GM21515 (cell line): ENCODE measurements at regions not wholly inside any gene's neighbourhood (a gene's known extent, or its start where the extent isn't known, plus 50 kb on each side); places are given as distances from the start of the nearest gene placed in this dataset.

ENCODE experiments used
- ATAC-seq: cut with Tn5 transposase; IDR thresholded peaks from one replicate; pipeline ENCODE4 v1.9.1; 2021; ENCODE audit not compliant: unreplicated experiment

DNA sequence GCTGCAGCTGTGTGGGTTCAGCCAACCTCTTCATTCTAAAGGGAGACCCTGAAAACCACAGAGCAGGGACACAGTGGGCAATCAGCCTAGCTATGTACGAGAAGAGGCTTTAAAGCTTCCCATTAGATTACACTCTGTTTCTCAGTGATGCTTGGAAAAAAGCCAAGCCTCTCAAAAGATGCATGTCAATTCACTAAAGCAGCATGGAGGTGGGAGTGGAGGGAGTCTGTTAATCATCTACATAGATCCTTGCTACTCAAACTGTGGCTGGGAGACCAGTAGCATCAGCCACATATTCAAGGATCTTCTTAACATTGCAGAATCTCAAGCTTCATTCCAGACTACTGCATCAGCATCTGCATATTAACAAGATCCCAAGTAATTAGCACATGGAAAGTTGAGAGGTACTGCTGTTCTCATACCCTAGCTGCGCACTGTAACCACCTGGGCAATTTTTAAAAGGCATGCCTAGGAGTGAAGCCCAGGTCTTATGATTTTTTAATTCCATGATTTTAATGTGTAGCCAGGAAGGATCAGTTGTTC lies 305.9 kb downstream of the PMP22 start:
- no peak for ATAC-seq

DNA sequence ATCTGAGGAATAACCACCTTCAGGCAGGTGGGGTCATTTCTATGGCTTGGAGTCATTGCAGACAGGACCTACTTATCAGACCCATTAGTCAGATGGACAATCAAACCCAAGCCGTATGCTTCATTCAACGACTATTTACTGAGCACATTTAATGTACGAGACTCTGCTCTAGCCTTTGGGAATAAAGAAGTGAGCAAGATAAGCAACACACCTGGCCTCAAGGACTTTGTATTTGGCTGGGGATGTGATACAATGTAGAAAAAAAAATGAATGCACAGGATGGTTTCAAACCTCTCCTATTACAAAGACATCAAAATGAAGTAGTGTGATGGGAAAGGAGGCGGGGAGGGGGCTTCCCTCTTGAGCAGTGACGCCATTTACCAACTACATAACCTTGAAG lies 311.7 kb downstream of the PMP22 start:
- no peak for ATAC-seq

DNA sequence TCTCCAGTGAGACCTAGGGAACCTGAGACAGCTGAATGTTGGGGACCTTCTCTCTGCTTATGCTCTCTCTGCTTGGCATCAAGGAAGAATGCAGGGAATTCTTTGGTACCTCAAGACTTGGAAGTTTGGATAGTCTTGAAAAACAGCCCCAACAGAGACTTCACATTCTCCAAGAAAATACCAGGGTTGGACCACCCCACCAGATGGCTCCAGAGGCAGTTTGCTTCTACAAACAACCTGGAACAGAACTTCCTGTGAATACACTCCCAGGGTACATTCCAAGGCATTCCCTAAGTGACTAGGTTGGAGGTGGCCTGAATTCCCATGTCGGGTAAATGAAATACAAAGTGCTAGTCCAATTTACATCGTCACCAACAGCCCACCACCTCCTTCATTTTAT lies 314.4 kb downstream of the PMP22 start:
- ATAC-seq = no peak

DNA sequence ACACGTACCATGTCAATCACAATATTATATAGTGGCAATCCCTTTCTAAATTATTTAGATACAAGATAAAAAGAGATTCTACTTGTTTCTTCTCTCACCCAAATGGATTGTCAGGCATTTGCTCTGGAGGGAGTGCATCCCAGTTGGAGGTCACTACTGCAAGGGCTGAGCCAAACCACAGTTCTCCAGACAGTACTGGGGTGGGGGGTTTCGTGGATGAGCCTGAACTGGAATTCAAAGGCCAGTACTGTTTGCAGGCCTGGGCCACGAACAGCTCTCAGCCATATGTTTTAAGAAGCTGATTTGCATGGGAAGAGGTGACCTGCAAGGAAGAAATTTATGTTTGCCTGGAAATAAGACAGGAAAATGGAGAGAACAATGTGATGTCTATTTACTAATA lies 314.9 kb downstream of the PMP22 start:
- no peak for ATAC-seq

DNA sequence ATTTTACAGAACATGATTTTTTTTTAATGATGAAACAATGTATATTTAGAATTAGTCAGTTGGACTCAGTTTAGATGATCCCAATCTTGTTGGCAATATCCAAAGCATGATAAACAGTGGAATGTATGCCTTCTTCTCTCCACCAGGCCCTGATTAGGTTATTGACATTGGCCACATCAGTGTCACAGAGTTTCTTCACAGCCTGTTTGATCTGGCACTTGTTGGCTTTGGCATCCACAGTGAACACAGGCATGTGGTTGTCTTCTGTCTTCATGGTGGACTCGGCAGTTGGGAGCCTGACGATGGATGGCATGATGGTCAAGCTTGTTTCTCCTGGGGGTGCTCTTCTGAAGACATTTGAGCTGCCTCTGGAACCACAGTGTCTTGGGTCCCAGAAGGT lies 317.5 kb downstream of the PMP22 start:
- ATAC-seq = no peak

DNA sequence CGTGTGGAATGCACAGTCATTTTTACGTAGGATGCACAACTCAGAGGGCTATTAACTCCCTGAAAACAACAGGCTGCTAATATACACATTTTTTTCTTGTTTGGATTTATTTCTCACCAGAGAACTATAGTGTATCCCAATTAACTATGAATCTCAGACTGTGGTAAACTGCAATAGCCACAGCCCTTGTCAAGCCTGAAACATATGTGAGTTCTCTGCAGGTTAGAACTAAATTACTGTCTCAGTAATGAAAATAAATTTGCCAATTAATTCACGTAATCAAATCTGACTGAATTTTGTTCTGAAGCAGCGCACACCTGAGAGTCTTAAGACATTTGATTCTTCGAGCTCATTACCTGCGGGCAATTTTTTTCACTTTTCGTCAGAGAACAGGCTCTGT lies 318.6 kb downstream of the PMP22 start:
- no peak for ATAC-seq

DNA sequence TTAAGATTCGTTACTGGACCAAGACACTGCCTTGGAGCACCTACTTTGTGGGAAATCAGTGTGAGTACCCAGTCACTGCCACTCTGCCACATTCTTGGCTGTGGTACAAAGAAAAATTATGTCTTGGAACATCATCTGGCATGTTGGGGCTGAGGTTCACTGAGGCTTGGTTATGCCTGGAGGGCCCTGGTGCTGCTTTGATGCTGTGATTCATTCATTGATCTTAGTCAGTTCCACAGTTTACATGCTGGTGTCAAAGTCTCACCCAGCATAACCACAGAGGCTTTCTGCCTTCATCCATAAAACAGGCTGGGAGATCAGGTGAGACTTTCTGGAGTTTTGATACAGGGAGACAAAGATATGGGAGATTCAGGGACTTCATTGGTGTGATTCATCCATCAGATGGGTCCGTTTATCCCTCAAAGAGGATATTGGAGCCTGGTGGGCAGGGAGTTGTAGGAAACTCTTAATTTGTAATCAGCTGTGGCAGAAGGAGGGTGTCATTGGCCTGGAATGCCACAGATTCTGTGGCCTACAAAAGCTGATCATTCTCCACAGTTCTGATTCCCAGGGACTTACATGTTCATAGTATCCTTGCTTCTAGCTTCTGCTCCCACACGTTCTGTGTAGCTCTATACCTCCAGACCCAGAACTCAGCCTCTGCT lies 322.5 kb downstream of the PMP22 start:
- ATAC-seq = no peak

DNA sequence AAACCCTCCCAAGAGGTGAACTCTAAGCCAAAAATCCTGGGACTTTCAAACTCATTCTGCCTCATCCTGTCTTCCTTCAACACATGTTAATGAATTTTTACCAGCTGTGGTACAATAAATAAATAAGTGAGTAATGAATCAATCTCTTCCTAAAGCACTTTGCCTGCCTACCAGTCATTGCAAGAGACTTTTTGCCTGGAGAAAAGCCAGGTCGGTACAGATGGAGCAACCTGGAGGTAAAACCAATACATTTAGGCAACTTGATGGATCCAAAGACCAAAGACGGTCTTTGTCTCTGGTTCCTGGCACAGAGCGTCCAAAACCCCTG lies 324.2 kb downstream of the PMP22 start:
- ATAC-seq = no peak

DNA sequence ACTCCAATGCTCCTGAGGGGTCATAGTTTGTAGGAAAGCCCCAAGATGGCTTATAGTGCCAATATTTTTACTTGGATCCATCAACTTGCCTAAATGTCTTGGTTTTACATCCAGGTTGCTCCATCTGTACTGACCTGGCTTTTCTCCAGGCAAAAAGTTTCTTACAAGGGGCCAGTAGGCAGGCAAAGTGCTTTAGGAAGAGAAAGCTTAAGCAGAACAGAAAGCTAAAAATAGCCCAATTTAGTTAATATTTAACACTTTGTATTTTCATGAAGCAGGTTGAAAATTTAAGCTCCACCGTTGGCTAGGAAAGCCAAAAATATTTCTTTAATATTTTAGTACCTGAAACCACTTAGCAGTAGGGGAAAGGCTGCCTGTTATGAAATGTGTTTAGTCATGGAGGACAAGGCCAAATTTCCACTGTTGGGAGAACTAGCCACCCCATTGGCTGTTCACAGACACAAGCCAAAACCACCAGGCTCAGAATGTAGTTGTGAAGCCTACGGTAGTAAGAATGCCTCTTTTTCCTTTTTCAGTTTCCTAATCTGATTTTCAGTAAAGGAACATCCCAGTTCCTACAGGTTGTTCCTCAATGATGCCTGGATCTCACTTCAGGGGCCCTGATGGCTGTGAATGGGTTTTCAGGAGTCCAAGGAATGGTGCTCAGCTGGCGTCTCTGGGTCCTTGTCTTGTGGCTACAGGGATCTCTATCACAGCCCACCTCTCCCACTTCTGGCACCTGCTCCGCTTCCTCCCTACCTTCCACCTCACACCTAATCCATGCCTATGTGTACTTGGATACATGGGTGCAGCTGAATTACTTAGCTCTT lies 324.8 kb downstream of the PMP22 start:
- ATAC-seq = no peak

DNA sequence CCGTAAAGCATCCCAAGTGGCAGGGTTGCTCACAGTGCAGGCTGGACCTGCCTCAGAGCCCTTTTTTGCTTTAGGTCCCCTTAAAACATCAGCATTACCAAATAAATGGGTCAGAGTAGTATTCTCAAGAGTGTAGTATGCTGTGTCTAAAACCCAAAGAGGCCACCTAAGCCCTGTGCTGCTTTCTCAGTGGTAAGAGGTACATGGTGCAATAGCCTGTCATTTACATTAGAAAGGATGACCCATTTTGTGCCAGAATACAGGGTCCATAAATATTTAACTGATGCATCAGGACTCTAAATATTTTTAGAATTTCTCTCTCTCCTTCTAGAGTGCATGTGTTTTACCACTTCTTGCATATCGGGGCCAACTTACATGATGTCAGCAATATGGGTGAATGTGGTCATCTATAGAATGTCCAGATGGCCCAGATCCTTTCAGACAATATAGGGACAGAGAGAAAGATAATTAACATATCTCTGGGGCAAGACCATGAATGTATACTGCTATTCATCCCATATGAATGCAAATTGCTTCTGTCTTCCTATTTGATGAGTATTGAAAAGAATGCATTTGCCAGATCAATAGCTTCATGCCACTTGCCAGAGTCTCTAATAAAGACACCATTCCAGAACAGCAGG lies 329.2 kb downstream of the PMP22 start:
- ATAC-seq = no peak

DNA sequence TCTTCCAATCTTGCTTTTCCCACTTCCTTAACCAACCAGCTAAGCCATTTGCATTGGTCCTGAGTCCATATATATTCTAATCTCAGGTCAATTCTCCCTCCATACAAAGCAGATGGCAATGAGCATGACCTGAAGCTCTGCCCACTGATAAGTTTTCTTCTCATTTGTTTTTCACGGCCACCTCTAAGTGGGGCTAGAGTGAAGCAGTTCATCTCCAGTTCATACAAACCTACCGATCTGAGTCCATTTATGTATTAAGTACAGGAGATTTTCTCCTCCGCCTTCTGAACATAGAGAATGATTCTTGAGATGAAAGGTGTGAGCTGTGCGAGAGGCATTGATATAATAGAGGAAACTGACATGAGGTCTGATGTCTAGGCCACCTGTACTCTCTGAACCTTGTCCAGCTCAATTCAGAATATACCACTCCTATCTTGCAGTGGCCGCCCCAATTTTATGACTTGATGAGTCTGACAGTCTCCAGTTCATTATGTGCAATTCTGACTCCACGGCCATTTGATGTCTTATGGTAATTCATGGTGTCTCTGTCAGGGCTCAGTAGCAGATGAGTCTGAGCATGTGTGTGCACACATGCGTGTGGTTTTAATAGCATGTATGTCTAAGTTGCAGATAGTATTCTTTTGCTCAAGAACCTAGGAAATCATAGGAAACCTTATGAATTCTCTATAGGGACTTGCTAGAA lies 329.8 kb downstream of the PMP22 start:
- ATAC-seq = no peak

DNA sequence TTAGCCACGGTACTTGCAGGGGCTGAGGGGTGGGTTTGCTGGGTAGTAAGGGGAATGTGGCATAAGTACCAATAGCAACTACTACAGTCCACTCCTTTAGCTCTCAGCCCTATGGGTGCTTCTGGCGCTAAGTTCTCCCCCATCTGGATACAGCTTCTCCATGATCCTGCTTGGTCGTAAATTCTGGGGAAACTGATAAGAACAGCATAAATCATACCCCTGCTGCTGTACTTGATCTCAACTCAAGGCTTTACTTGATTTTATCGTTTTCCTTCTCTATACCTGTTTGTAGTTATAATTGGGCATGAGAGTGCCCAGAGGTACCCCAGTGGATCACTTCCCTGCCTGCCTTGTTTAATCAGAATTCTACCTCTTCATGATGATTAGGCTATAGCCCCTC lies 331.4 kb downstream of the PMP22 start:
- no peak for ATAC-seq

DNA sequence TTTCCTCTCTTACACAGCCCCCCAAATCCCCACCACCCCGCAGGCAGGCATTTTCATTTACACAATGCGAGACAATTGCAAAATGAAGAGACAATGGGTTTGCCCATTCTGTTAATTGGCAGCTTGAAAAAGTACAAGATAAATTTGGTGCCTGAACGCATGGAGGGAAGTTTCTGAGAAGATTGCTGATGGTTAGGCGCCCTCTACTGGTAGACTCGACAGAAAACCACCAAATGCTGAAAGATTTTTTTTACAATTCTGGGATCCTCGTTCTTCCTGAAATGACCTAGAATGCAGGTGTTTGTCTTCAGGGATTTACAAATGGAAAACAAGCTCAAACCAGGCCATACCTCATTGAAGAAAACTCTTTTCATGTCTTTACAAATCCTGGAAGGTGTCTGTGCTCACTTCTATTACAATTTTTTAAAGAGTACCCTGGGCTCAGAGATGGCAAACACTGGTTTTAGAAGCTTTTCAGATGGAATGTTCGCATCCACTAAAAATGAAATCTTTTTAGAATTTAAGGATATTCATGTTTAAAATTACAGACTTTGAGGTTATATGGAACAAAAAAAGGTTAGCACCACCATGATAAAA lies 338.5 kb downstream of the PMP22 start:
- no peak for ATAC-seq

DNA sequence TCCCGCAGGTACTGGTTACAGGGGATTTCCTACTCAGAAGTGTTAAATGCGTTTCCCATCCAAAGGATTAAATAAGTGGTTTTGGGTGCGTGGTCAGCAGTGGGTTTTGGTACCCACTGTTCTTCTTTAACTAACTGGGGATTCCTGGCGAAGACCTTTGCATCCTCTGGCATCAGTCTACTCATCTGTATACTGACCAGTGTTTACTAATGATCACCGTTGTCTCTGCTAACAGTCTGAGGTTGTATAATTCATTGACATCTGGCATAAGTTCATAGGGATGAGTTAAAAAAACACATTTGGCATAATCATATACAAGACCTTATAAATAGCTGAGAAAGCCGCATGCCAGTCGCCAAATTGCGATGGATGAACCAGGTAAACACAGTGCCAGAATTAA lies 339.1 kb downstream of the PMP22 start:
- no peak for ATAC-seq

DNA sequence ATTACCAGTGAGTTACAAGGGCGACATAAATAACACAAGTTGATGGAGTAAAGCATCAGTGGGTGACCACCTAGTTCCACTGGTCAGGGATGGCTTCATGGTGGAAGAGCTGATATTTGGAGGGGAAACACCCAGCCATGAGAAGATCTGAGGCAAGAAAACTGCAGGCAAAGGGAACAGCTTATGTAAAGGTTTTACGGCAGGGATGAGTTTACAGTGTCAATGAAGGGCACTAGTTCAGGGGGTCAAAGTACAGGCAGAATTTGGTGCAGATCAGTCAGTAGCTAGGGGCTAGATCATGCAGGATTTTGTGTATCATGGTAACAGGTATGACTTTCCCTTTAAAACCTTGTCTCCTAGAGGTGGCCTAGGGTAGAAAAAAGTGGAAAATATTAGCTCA lies 339.6 kb downstream of the PMP22 start:
- ATAC-seq = no peak

DNA sequence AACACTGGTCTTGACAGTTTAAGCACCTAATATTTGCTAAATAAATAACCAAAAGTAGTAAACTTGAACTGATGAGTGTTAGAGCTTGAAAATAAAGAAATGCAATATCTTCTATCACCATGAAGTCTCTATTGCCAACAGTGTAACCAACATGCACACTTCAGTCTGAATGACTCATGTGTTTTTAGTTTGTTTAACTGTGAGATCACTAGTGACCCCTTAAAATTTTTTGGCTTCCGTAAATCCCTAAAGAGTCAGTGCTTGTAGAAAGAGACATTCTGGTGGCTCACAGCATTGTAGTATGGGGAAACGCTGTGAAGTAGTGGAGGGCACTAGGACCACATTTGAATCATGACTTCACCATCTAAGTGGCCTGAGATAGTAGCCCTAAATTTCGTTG lies 341.1 kb downstream of the PMP22 start:
- no peak for ATAC-seq

DNA sequence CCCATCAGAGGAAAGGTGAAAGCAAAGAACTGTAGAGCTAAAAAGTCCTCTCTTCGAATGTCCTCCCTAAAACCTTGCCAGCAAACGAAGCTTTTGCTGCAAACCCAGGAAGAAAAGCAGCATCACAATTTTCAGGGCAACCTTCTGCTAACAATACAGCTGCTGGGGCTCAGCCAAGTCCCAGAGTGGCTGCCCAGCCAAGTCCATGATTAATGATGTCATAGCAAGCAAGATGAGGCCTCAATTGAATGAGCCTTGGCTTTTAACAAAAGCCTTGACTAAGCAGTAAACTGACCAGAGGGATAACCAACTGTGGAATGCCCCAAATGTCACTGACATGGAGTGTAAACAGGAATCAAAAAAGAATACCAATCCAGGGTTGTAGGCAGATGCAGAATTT lies 342.7 kb downstream of the PMP22 start:
- no peak for ATAC-seq

DNA sequence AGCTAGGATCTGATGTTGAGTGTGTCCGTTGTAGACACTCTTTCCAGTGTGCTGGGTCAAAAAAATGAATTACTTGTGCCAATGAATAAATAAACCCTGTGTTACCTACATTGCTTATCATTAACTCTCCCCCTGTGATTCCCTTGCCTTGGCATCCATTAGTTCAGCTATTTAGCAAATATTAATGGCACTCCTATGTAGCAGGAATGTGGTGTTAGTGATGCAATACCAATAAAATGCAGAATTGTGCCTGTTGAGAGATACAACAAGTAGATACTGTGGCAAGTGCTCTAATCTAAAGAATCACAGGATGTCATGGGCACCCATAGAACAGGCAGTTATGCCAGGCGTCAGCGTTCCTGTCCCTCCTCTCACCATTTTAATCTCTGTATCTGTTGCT lies 343.2 kb downstream of the PMP22 start:
- ATAC-seq = no peak

DNA sequence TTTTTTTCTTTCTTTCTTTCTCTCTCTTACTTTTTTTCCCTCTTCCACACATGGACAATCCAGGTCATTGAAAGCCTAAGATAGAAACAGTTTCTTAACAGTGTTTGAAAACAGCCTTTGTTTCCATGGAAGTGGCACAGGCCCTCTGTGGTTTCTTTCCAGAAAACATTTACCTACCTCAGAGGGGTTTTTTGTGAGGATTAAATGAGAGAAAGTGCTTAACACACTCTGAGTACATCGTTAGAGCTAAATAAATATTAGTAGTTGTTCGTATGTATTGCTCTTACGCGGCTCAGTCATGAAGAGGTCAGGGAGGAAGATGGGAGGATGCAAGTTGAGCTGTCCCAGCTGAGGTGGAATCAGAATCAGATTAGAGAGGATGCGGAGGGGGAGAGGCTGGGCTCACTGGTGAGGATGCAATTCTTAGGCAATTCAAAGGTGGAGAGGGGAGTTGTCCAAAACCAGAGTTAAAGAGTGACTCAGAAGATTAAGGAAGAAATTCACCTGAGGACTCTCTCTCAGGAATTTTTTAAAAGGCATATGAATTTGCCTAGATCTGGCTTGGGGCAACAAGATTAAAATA lies 345.4 kb downstream of the PMP22 start:
- no peak for ATAC-seq

DNA sequence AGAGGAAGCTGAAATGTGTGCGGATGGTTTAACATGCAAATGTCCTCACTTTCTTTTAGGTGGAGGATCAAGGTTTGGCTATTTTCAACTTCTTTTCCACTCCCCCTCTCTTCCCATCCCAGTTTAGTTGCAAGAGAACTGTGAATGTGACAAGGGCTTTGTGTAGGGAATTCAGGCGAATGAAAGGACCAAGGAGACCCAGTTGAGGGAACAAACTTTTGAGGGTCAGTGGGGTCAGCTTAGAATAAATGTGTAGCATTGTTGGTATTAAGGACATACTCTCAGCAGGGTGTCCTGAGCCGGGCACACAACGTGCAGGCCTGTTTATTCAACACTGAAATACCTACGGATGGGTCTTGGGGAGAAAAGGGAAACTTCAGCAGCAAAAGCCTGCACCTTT lies 346.0 kb downstream of the PMP22 start:
- ATAC-seq = no peak

DNA sequence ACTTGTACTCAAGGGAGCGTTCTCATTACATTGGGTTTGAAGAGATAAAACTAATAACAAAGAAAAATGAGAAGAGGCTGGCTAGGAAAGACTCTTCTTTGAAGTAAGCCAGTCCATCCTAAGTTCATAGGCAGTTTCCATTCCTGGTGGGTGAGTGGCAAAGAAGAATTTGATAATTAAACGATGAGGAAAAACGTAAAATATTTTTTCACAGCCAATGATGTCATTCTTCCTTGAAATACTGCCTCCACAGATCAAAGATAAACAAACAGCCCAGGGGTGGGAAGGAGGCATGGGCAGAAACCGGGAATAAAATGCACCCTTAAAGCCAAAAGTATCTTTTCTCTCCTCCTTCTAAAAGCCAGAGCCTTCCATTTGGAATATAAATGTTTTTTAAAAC lies 346.6 kb downstream of the PMP22 start:
- ATAC-seq = no peak
